Cardiac fibroblast (primary cell): ENCODE measurements at regions not wholly inside any gene's neighbourhood (a gene's known extent, or its start where the extent isn't known, plus 50 kb on each side); places are given as distances from the start of the nearest gene placed in this dataset.

Experiments used
- DNase-seq, 2 donors: peaks; one replicate each; pipeline versions ENCODE4 v3.0.0 to v3.0.0-alpha.2; 2010; ENCODE audit warnings: low read depth in 2 of 2
- H3K4me3 ChIP-seq, 2 donors: replicated peaks in 1 of 2; 1 replicate in 1 of 2; 2 replicates in 1 of 2; pipeline ENCODE4 v1.5.1; 2011; ENCODE audit warnings: low read depth in 2 of 2, low read length in 2 of 2, mild to moderate bottlenecking in 2 of 2, moderate library complexity in 1 of 2
- CTCF ChIP-seq: IDR thresholded peaks from one replicate; pipeline ENCODE4 v1.5.1; 2011; ENCODE audit warnings: low read depth, mild to moderate bottlenecking, low read length, inconsistent platforms

DNA sequence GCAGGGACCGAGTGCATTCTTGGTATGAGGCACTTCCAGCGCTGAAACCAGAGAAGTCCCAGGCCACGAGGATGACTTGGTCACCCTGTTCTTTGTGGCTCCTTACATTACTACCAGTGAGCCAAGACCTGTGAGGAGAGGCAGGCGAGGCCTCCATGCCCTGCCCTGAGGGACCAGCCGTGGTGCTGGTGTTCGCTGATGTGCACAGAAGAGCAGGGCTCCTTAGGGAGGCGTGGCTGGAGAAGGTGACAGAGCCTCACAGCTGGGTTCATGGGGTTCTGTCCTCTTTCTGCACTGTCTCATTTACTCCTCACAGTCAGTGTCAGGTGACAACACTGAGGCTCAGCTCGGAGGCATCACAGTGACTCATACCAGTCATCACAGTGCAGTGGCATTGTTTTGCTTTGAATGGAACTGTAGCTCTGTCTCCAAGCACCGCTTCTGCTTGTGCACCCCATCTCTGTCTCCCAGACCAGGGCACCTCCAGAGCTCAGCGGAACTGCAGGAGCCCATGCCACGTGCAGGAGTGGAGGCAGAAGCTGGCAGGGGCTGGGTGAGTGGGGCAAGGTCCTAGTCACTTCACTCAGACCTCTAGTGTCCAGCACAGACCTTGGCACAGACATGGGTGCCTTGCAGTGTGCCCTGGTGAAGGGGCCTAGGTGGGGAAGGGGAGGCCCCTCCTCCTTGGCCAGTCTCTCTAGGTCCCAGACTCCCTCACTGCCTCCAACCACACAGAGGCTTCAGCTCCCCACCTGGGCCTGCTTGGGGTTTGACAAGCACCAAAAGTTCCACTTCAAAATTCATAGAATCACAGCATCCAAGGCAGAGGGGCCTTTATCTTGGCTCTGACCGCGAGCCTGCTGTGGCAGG lies 310.9 kb downstream of the MATN1 start:
- no peak for TF ChIP-seq CTCF
- no peak overlapping the region for H3K4me3 ChIP-seq
- no peak for DNase-seq

- H3K4me3 ChIP-seq = no peak overlapping the region
- DNase-seq = no peak
- TF ChIP-seq CTCF = no peak
These were observed 312.2 kb downstream of the MATN1 start for GRCh38 chr1:30411206-30411605.

GRCh38 chr1:30410153-30410851 lies 313.1 kb downstream of the MATN1 start:
- TF ChIP-seq CTCF = no peak
- no peak for DNase-seq
- no peak overlapping the region for H3K4me3 ChIP-seq

GRCh38 chr1:30409476-30410152 lies 313.8 kb downstream of the MATN1 start:
- no peak for DNase-seq
- H3K4me3 ChIP-seq = no peak overlapping the region
- no peak for TF ChIP-seq CTCF

DNA sequence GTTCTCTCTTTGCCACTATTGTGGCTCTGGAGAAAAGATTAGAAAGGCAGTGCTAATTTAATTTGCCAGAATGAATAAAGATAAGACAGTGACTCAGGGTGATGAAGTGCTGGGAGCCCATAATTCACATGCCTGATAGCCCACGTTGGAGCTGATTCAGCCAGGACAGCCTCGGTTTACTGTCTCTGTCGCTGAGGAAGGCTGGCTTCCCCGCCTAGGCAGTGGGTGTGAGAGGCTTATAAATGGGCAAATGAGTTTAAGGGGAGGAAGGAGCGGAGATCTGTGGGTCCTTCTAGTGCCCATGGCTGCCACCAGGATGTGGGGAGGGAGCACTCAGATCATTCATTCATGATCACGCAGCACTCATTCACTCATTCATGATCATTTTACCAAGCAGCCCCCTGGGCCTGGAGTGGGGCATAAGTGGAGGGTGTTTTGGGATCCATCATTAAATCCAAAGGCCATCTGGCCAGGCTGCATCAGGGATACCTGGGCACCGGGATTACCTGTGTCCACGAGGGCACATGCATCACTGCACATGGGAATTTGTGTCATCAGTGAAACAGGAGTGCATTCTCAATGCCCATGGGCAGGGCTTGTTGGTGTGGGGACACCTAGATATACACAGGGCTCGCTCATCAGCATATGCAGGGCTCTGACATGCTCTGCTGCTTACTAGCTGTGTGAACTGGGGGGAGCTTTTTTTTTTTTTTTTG lies 315.4 kb downstream of the MATN1 start:
- no peak overlapping the region for H3K4me3 ChIP-seq
- no peak for DNase-seq
- TF ChIP-seq CTCF = no peak
